PC-3 (cell line): ENCODE measurements at regions not wholly inside any gene's neighbourhood (a gene's known extent, or its start where the extent isn't known, plus 50 kb on each side); places are given as distances from the start of the nearest gene placed in this dataset.

Experiments used
- ATAC-seq: fragments of 200-7000 bp; cut with Tn5 transposase; 2 replicates; pipeline ENCODE4 v1.9.1; 2020; ENCODE audit warnings: mild to moderate bottlenecking, moderate library complexity
- BruUV-seq: library from RNA; stranded (reverse); fragments of 400-500 nt; replicated peaks from 2 replicates; lab custom pipeline; 2021; lab: Mats Ljungman, UMichigan
- CTCF ChIA-PET: fragments of 300-600 bp; sonication (Branson Sonifier 250); formaldehyde crosslinking; loops from one replicate; lab custom pipeline; 2022; ENCODE audit warnings: antibody characterized with exemption; lab: Charles Lee
- POLR2A ChIA-PET: fragments of 300-600 bp; sonication (Branson Sonifier 250); formaldehyde crosslinking; loops from one replicate; lab custom pipeline; 2022; ENCODE audit warnings: antibody characterized with exemption; ENCODE audit not compliant: unreplicated experiment; lab: Charles Lee
- DNase-seq: peaks from one replicate; pipeline ENCODE4 v3.0.0-alpha.2; 2015
- H2AFZ ChIP-seq: fragments of 300-600 bp; sonication (generic); 2 replicates; pipeline ENCODE4 v1.6.0; 2016; ENCODE audit warnings: antibody characterized with exemption, low read length
- H3F3A ChIP-seq: fragments of 300-600 bp; sonication (generic); one replicate; pipeline ENCODE4 v1.6.0; 2017; ENCODE audit warnings: antibody characterized with exemption, low read length, control low read depth, mild to moderate bottlenecking; ENCODE audit not compliant: unreplicated experiment
- H3K27ac ChIP-seq: fragments of 300-600 bp; sonication (generic); 2 replicates; pipeline ENCODE4 v1.5.1; 2016; ENCODE audit warnings: mild to moderate bottlenecking, low read length
- H3K27me3 ChIP-seq: fragments of 300-600 bp; sonication (generic); 2 replicates; pipeline ENCODE4 v1.6.1; 2016; ENCODE audit warnings: low read length, mixed read lengths
- H3K36me3 ChIP-seq: fragments of 300-600 bp; sonication (generic); 2 replicates; pipeline ENCODE4 v1.6.1; 2016; ENCODE audit warnings: low read depth, mixed run types, low read length, mixed read lengths
- H3K4me1 ChIP-seq: fragments of 300-600 bp; sonication (generic); 2 replicates; pipeline ENCODE4 v1.5.1; 2016; ENCODE audit warnings: low read length; ENCODE audit not compliant: insufficient read depth
- H3K4me2 ChIP-seq: fragments of 300-600 bp; sonication (generic); 2 replicates; pipeline ENCODE4 v1.6.0; 2016; ENCODE audit warnings: low read length
- H3K4me3 ChIP-seq: fragments of 300-600 bp; sonication (generic); 2 replicates; pipeline ENCODE4 v1.5.1; 2016; ENCODE audit warnings: mild to moderate bottlenecking, low read length, mixed read lengths
- H3K79me2 ChIP-seq: fragments of 300-600 bp; sonication (generic); 2 replicates; pipeline ENCODE4 v1.6.1; 2017; ENCODE audit warnings: low read length, mixed read lengths
- H3K9ac ChIP-seq: fragments of 300-600 bp; sonication (generic); 2 replicates; pipeline ENCODE4 v1.6.0; 2016; ENCODE audit warnings: mild to moderate bottlenecking, low read length
- H3K9me2 ChIP-seq: fragments of 300-600 bp; sonication (generic); replicated peaks from 2 replicates; pipeline ENCODE4 v1.6.1; 2016; ENCODE audit warnings: mixed run types, low read length, mixed read lengths
- H3K9me3 ChIP-seq: fragments of 300-600 bp; sonication (generic); 2 replicates; pipeline ENCODE4 v1.6.1; 2016; ENCODE audit warnings: low read length, mixed read lengths
- H4K20me1 ChIP-seq: fragments of 300-600 bp; sonication (generic); 2 replicates; pipeline ENCODE4 v1.6.1; 2016; ENCODE audit warnings: low read length, mixed read lengths
- EZH2 ChIP-seq: fragments of 300-600 bp; sonication (generic); IDR thresholded peaks from one replicate; pipeline ENCODE4 v1.6.1; 2017; ENCODE audit warnings: antibody characterized with exemption, mild to moderate bottlenecking, low read length; ENCODE audit not compliant: unreplicated experiment
- EZH2phosphoT487 ChIP-seq: fragments of 300-600 bp; sonication (generic); IDR thresholded peaks from 2 replicates; pipeline ENCODE4 v1.6.1; 2018; ENCODE audit warnings: mild to moderate bottlenecking, antibody characterized with exemption, low read length, borderline replicate concordance
- intact Hi-C: fragments of 100-400 bp; cut with micrococcal nuclease; formaldehyde crosslinking; loops from 2 replicates; pipeline ENCODE4 v1.9.0; 2023
- TF ChIP-seq, protein P1 (sequence below): fragments of 300-600 bp; sonication (generic); conservative IDR thresholded peaks from 2 replicates; pipeline ENCODE4 v1.5.1; 2017; ENCODE audit warnings: antibody characterized with exemption, low read depth, mild to moderate bottlenecking, low read length

DNA sequence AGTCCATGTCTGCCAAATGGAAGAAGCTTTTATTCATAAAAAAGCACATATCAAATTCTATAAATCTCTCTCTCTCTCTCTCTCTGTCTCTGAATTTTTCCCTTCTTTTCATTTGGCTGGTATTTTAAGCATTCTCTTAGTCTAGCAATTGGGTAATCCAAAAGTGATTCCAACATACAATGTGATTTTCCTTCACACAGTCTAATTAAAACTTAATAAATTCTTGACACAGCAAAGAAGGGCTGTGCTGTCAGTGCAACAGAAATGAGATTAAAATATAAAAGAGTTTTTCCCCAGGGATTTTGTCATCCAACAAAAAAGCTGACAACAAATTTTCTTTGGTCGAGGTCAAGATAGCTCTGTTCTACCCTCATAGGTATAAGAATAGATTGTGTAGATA lies 216.9 kb downstream of the CENPC start:
- Histone ChIP-seq H3K4me2 (no peak overlapping the region), H3K27me3 (no peaks in the 10 kb centered on the region), H3K9ac (no peak overlapping the region), H3K9me3 (no peaks in the 10 kb centered on the region), H4K20me1 (no peaks in the 10 kb centered on the region), H3K27ac (no peak overlapping the region), H3K4me1 (no peaks in the 10 kb centered on the region), H3K79me2 (no peaks in the 10 kb centered on the region), H3K36me3 (no peaks in the 10 kb centered on the region), H3K4me3 (no peak overlapping the region), H2AFZ (no peak overlapping the region), H3K9me2 (no peaks in the 10 kb centered on the region), H3F3A (no peaks in the 10 kb centered on the region)
- TF ChIP-seq EZH2, result no peak
- no peak for TF ChIP-seq EZH2phosphoT487
- TF ChIP-seq, protein P1, sequence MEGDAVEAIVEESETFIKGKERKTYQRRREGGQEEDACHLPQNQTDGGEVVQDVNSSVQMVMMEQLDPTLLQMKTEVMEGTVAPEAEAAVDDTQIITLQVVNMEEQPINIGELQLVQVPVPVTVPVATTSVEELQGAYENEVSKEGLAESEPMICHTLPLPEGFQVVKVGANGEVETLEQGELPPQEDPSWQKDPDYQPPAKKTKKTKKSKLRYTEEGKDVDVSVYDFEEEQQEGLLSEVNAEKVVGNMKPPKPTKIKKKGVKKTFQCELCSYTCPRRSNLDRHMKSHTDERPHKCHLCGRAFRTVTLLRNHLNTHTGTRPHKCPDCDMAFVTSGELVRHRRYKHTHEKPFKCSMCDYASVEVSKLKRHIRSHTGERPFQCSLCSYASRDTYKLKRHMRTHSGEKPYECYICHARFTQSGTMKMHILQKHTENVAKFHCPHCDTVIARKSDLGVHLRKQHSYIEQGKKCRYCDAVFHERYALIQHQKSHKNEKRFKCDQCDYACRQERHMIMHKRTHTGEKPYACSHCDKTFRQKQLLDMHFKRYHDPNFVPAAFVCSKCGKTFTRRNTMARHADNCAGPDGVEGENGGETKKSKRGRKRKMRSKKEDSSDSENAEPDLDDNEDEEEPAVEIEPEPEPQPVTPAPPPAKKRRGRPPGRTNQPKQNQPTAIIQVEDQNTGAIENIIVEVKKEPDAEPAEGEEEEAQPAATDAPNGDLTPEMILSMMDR, result no peak
- ATAC-seq, result no peak
- DNase-seq, result no peak
- intact Hi-C loops, result loop anchor here (5.0 to 10.0 kb wide), 5 partner anchors 64 to 1664 kb away; no protein-coding TSS in a partner anchor
- POLR2A ChIA-PET, result interaction anchor here (0.7 kb wide), 1 partner anchor 218 kb away, joined by 5 read pairs; no protein-coding TSS in a partner anchor
- CTCF ChIA-PET, result no interaction called here
- no TSS peak for BruUV-seq

DNA sequence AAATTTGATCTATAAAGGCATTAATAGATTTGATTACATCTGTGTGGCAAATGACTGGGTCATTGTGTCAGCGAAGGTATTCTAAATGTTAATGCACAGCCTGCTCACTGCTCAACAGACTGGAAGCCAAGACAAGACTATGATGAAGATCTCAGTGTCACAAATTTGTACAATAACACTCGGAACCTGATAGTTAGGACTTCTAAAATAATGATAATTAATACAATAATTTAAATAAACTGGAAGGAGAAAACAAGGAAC lies 217.4 kb downstream of the CENPC start:
- Histone ChIP-seq H3F3A (no peaks in the 10 kb centered on the region), H4K20me1 (no peaks in the 10 kb centered on the region), H2AFZ (no peak overlapping the region), H3K9me2 (no peaks in the 10 kb centered on the region), H3K27ac (no peak overlapping the region), H3K9ac (no peak overlapping the region), H3K4me1 (no peaks in the 10 kb centered on the region), H3K36me3 (no peaks in the 10 kb centered on the region), H3K79me2 (no peaks in the 10 kb centered on the region), H3K9me3 (no peaks in the 10 kb centered on the region), H3K27me3 (no peaks in the 10 kb centered on the region), H3K4me3 (no peak overlapping the region), H3K4me2 (no peak overlapping the region)
- CTCF ChIA-PET, result interaction anchor here (0.6 kb wide), 1 partner anchor 555 kb away, joined by 3 read pairs; no protein-coding TSS in a partner anchor
- BruUV-seq, result no TSS peak
- DNase-seq, result no peak
- TF ChIP-seq EZH2phosphoT487, result no peak
- TF ChIP-seq, protein P1, result no peak
- TF ChIP-seq EZH2, result no peak
- intact Hi-C loops, result loop anchor here (5.0 to 10.0 kb wide), 5 partner anchors 64 to 1663 kb away; no protein-coding TSS in a partner anchor
- no peak for ATAC-seq
- POLR2A ChIA-PET, result interaction anchor here (0.7 kb wide), 1 partner anchor 219 kb away, joined by 5 read pairs; no protein-coding TSS in a partner anchor

DNA sequence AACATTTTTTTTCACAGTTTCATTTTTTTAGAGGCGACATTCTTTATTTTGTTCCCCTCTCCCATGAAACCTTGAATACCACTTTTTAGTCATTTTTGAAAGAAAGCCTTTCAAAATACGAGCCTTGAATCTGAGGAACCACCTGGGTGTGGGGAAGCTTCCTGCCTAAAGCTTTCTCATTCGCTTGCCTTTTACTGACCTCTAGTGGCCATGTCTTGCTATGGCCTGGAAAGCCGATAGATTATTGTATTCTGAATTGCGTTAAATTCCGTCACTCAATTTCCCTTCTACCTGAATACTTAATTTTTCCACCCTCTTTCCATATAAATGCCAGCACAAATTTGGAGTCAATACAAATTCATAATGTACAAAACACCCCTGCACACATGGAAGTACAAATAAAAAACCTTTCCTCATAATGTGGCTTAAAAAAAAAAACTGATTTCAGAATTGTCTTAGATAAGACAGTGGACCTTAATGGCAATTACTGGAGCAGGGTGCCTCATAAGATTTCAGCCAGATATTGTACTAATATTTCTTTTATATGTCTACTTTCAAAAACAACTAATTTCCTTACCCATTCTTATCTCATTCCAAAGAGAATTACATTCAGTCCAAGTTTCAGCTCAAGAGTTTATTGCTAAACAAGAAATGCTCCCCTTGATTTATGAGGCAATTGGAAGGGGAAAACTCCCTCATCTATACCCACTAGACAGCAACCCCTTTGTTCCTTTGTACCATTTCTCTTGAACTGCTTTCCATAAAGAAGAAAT lies 217.9 kb downstream of the CENPC start:
- no peak overlapping the region for H3K27ac ChIP-seq
- intact Hi-C loops, result loop anchor here (1.0 to 10.0 kb wide), 7 partner anchors 65 to 1663 kb away; no protein-coding TSS in a partner anchor
- H2AFZ ChIP-seq, result peak overlapping the region; percentile 42
- no peaks in the 10 kb centered on the region for H3K79me2 ChIP-seq
- TF ChIP-seq, protein P1, result peak; percentile 98
- TF ChIP-seq EZH2, result no peak
- BruUV-seq, result no TSS peak
- no peaks in the 10 kb centered on the region for H3F3A ChIP-seq
- no peak overlapping the region for H3K4me3 ChIP-seq
- DNase-seq (peak; percentile 90), ATAC-seq (peak; percentile 94)
- no peaks in the 10 kb centered on the region for H3K9me3 ChIP-seq
- no peaks in the 10 kb centered on the region for H3K27me3 ChIP-seq
- H3K9me2 ChIP-seq, result no peaks in the 10 kb centered on the region
- H3K9ac ChIP-seq, result no peak overlapping the region
- CTCF ChIA-PET, result interaction anchor here (0.6 to 0.7 kb wide), 5 partner anchors 119 to 554 kb away, joined by 3 to 4 read pairs (median 3); no protein-coding TSS in a partner anchor
- H3K4me1 ChIP-seq, result no peaks in the 10 kb centered on the region
- peak overlapping the region; percentile 30 for H3K4me2 ChIP-seq
- POLR2A ChIA-PET, result no interaction called here
- H4K20me1 ChIP-seq, result no peaks in the 10 kb centered on the region
- no peaks in the 10 kb centered on the region for H3K36me3 ChIP-seq
